ENCODE measurements at regions not wholly inside any gene's neighbourhood (a gene's known extent, or its start where the extent isn't known, plus 50 kb on each side); places are given as distances from the start of the nearest gene placed in this dataset.

DNA sequence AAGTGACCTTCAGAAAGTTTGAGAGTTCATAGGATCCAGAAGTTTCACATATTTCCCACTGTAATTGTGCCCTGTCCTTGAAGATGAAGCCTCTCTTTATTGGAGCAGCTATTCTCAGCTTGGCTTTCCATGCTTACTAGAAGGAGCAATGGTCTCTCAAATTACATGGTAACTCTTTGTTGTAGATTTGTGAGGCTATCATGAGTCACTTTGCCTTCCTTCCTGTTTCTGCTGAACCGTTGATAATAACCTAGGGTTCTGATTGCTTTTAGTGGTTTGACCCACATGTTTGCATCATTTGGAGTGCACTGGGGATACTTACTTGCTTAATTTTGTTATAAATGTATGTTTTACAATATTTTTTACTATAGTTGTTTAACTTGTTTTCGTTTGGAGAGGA is 772.9 kb upstream of the SLITRK6 start:
- DNase-seq (ENCODE audit: low read depth in 1 of 2, low spot score in 1 of 2) = no peak
- H3K27ac ChIP-seq = no peak overlapping the region
- H3K4me1 ChIP-seq = no peaks in the 10 kb centered on the region
- no peak overlapping the region for H3K4me2 ChIP-seq
- ATAC-seq = no peak
- ChIA-PET POLR2A (no interaction called here), CTCF (no interaction called here)
- TF ChIP-seq, protein P1, sequence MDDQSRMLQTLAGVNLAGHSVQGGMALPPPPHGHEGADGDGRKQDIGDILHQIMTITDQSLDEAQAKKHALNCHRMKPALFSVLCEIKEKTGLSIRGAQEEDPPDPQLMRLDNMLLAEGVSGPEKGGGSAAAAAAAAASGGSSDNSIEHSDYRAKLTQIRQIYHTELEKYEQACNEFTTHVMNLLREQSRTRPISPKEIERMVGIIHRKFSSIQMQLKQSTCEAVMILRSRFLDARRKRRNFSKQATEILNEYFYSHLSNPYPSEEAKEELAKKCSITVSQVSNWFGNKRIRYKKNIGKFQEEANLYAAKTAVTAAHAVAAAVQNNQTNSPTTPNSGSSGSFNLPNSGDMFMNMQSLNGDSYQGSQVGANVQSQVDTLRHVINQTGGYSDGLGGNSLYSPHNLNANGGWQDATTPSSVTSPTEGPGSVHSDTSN (IDR thresholded peaks at IDR 0.05) = no peak
- TF ChIP-seq ESRRA (IDR thresholded peaks at IDR 0.05; ENCODE audit: borderline replicate concordance, low read length) (no peak), MYC (IDR thresholded peaks at IDR 0.05; ENCODE audit: borderline replicate concordance, low read length) (no peak), EP300 (IDR thresholded peaks at IDR 0.05) (no peak), JUNB (IDR thresholded peaks at IDR 0.05) (no peak), HOXB5 (CRISPR knock-in tag; IDR thresholded peaks at IDR 0.05) (no peak), RAD21 (conservative IDR thresholded peaks at IDR 0.05 in 1 of 2, IDR thresholded peaks at IDR 0.05 in 1 of 2) (no peak), GATA3 (IDR thresholded peaks at IDR 0.05; ENCODE audit: borderline replicate concordance) (no peak), HDAC2 (IDR thresholded peaks at IDR 0.05) (no peak)
- TF ChIP-seq, protein P2, sequence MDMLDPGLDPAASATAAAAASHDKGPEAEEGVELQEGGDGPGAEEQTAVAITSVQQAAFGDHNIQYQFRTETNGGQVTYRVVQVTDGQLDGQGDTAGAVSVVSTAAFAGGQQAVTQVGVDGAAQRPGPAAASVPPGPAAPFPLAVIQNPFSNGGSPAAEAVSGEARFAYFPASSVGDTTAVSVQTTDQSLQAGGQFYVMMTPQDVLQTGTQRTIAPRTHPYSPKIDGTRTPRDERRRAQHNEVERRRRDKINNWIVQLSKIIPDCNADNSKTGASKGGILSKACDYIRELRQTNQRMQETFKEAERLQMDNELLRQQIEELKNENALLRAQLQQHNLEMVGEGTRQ (IDR thresholded peaks at IDR 0.05) = no peak
- WGBS (ENCODE audit: missing lambda C conversion rate) = 3% methylated on average over 2 of the region's 2 CpGs
- no peaks in the 10 kb centered on the region for H3K9me3 ChIP-seq
- FAIRE-seq = no peak
- no peak overlapping the region for H3K4me3 ChIP-seq

DNA sequence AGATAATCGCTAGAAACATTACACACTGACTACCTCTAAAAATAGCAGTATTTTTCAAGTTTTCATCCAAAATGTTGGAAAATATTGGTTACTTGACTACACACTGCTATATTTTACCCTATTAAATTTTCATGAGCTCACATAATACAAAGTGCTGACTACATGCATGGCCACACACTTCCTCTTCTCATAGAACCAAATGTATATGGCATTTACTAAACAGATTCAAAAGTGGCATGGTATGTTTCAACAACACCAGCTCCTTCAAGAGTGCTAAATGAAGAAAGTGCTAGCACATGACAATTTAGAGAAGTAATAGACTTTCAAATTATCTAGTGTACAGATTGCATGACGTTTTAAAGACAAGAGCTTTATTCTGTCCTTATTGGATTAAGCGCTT is 780.4 kb upstream of the SLITRK6 start:
- ATAC-seq = no peak
- Histone ChIP-seq H3K4me1 (no peaks in the 10 kb centered on the region), H3K4me3 (no peak overlapping the region), H3K4me2 (no peak overlapping the region), H3K27ac (no peak overlapping the region), H3K9me3 (no peaks in the 10 kb centered on the region)
- ChIA-PET CTCF (no interaction called here), POLR2A (no interaction called here)
- 63% methylated on average over 3 of the region's 3 CpGs for WGBS (ENCODE audit: missing lambda C conversion rate)
- no peak for DNase-seq (ENCODE audit: low read depth in 1 of 2, low spot score in 1 of 2)
- no peak for TF ChIP-seq JUNB (IDR thresholded peaks at IDR 0.05)
- TF ChIP-seq NPAS2 (CRISPR knock-in tag; IDR thresholded peaks at IDR 0.05; ENCODE audit: borderline replicate concordance) = no peak
- TF ChIP-seq RAD21 (conservative IDR thresholded peaks at IDR 0.05 in 1 of 2, IDR thresholded peaks at IDR 0.05 in 1 of 2) = no peak
- TF ChIP-seq GATA3 (IDR thresholded peaks at IDR 0.05; ENCODE audit: borderline replicate concordance) = no peak
- TF ChIP-seq ZFP36 (IDR thresholded peaks at IDR 0.05; ENCODE audit: borderline replicate concordance, partially characterized antibody) = no peak
- no peak for TF ChIP-seq ESRRA (IDR thresholded peaks at IDR 0.05; ENCODE audit: borderline replicate concordance, low read length)
- no peak for TF ChIP-seq POLR2AphosphoS2 (conservative IDR thresholded peaks at IDR 0.05; ENCODE audit: low read length)
- TF ChIP-seq, protein P3, sequence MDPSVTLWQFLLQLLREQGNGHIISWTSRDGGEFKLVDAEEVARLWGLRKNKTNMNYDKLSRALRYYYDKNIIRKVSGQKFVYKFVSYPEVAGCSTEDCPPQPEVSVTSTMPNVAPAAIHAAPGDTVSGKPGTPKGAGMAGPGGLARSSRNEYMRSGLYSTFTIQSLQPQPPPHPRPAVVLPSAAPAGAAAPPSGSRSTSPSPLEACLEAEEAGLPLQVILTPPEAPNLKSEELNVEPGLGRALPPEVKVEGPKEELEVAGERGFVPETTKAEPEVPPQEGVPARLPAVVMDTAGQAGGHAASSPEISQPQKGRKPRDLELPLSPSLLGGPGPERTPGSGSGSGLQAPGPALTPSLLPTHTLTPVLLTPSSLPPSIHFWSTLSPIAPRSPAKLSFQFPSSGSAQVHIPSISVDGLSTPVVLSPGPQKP (IDR thresholded peaks at IDR 0.05; ENCODE audit: low read depth, low read length) = no peak
- TF ChIP-seq EHMT2 (IDR thresholded peaks at IDR 0.05; ENCODE audit: low read depth) = no peak
- FAIRE-seq = no peak

DNA sequence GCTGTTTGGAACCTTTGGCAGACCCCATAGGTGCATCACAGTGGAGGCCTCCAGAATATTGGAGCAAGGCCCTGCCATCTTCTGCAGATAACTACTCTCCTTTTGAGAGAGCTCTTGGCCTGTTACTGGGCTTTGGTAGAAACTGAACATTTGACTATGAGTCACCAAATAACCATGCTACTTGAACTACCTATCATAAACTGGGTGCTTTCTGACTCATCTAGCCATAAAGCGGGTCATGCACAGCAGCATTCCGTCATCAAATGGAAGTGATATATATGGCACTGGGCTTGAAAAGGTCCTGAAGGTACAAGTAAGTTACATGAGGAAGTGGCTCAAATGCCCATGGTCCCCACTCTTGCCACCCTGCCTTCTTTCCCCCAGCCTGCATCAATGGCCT is 782.5 kb upstream of the SLITRK6 start:
- Histone ChIP-seq H3K27ac (no peak overlapping the region), H3K4me2 (no peak overlapping the region), H3K4me3 (no peak overlapping the region), H3K9me3 (no peaks in the 10 kb centered on the region), H3K4me1 (no peaks in the 10 kb centered on the region)
- 71% methylated on average over 2 of the region's 2 CpGs for WGBS (ENCODE audit: missing lambda C conversion rate)
- ChIA-PET POLR2A (no interaction called here), CTCF (no interaction called here)
- no peak for FAIRE-seq
- ATAC-seq = no peak
- no peak for DNase-seq (ENCODE audit: low read depth in 1 of 2, low spot score in 1 of 2)
- TF ChIP-seq KDM1A (IDR thresholded peaks at IDR 0.05; ENCODE audit: low read depth) = no peak

DNA sequence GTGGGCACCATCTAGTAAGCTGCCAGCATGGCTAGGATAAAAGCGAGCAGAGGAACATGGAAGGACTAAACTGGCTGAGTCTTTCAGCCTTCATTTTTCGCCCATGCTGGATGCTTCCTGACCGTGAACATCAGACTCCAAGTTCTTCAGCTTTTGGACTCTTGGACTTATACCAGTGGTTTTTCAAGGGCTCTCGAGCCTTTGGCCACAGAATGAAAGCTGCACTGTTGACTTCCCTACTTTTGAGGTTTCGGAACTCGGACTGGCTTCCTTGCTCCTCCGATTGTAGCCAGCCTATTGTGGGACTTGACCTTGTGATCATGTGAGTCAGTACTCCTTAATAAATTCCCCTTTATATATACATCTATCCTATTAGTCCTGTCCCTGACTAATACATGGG is 785.1 kb upstream of the SLITRK6 start:
- Histone ChIP-seq H3K4me2 (no peak overlapping the region), H3K4me1 (no peaks in the 10 kb centered on the region), H3K4me3 (no peak overlapping the region), H3K9me3 (no peaks in the 10 kb centered on the region), H3K27ac (no peak overlapping the region)
- TF ChIP-seq CBX2 (IDR thresholded peaks at IDR 0.05; ENCODE audit: borderline replicate concordance, low read depth) = no peak
- FAIRE-seq (no peak), DNase-seq (ENCODE audit: low read depth in 1 of 2, low spot score in 1 of 2) (no peak), ATAC-seq (no peak)
- ChIA-PET CTCF (no interaction called here), POLR2A (no interaction called here)
- 59% methylated on average over 7 of the region's 7 CpGs for WGBS (ENCODE audit: missing lambda C conversion rate)
